PC-3 (cell line): ENCODE measurements at regions not wholly inside any gene's neighbourhood (a gene's known extent, or its start where the extent isn't known, plus 50 kb on each side); places are given as distances from the start of the nearest gene placed in this dataset.

Source experiments
- EZH2 ChIP-seq: fragments of 300-600 bp; sonication (generic); IDR thresholded peaks from one replicate; pipeline ENCODE4 v1.6.1; 2017; ENCODE audit warnings: antibody characterized with exemption, mild to moderate bottlenecking, low read length; ENCODE audit not compliant: unreplicated experiment
- EZH2phosphoT487 ChIP-seq: fragments of 300-600 bp; sonication (generic); IDR thresholded peaks from 2 replicates; pipeline ENCODE4 v1.6.1; 2018; ENCODE audit warnings: mild to moderate bottlenecking, antibody characterized with exemption, low read length, borderline replicate concordance
- TF ChIP-seq, protein P1 (sequence below): fragments of 300-600 bp; sonication (generic); conservative IDR thresholded peaks from 2 replicates; pipeline ENCODE4 v1.5.1; 2017; ENCODE audit warnings: antibody characterized with exemption, low read depth, mild to moderate bottlenecking, low read length

DNA sequence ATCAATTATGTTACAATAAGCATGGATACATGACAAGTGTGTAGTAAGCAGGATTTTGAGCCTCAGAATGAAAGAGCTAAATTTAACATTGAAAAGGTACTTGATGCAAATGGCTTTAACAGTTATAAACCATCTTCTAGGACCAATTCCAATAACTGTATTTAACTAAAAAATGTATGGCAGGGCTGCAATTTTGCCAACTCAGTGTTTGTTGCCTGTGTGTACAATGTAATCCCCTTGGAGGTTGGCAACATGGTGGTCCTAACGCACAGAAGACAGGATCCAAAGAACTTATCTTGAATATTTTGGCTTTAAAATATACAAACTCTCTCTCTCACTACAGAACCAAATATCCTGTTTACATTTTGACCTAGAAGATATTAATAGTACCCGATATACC lies 2314.1 kb downstream of the LRRC4C start:
- no peak for TF ChIP-seq EZH2
- no peak for TF ChIP-seq EZH2phosphoT487
- TF ChIP-seq, protein P1, sequence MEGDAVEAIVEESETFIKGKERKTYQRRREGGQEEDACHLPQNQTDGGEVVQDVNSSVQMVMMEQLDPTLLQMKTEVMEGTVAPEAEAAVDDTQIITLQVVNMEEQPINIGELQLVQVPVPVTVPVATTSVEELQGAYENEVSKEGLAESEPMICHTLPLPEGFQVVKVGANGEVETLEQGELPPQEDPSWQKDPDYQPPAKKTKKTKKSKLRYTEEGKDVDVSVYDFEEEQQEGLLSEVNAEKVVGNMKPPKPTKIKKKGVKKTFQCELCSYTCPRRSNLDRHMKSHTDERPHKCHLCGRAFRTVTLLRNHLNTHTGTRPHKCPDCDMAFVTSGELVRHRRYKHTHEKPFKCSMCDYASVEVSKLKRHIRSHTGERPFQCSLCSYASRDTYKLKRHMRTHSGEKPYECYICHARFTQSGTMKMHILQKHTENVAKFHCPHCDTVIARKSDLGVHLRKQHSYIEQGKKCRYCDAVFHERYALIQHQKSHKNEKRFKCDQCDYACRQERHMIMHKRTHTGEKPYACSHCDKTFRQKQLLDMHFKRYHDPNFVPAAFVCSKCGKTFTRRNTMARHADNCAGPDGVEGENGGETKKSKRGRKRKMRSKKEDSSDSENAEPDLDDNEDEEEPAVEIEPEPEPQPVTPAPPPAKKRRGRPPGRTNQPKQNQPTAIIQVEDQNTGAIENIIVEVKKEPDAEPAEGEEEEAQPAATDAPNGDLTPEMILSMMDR: no peak
